H1 (cell line): ENCODE measurements at regions not wholly inside any gene's neighbourhood (a gene's known extent, or its start where the extent isn't known, plus 50 kb on each side); places are given as distances from the start of the nearest gene placed in this dataset.

Experiments used
- SUZ12 ChIP-seq: fragments of 200-600 bp; sonication (generic); IDR thresholded peaks from 2 replicates; pipeline ENCODE4 v1.6.1; 2012; ENCODE audit warnings: mild to moderate bottlenecking, inconsistent platforms, low read length, moderate library complexity, mixed read lengths
- TF ChIP-seq, protein P1 (sequence below): IDR thresholded peaks from 2 replicates; pipeline ENCODE4 v1.6.1; 2011; ENCODE audit warnings: low read depth, mild to moderate bottlenecking, low read length; ENCODE audit not compliant: insufficient read depth

DNA sequence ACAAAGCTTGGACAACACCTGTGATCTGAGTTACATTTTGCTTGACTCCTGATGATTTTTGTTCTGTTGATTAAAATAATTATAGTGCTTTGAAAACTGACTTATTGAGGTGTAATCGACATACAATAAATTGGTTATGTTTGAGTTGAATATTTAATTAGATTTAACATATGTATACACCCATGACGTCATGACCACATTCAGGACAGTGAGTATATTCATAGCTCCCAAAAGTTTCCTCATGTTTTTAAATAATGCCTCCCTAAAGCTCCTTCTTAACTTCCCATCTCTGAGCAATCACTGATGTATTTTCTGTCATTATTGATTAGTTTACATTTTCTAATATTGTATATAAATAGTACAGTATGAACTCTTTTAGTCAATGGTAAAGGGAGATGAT lies 801.2 kb downstream of the PDCD6IP start (continued):
- TF ChIP-seq, protein P1, sequence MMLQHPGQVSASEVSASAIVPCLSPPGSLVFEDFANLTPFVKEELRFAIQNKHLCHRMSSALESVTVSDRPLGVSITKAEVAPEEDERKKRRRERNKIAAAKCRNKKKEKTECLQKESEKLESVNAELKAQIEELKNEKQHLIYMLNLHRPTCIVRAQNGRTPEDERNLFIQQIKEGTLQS = no peak
- TF ChIP-seq SUZ12 = no peak
- TF ChIP-seq, all 59 proteins: peak for 0
